Spleen (tissue), 11 donors: ENCODE measurements at regions not wholly inside any gene's neighbourhood (a gene's known extent, or its start where the extent isn't known, plus 50 kb on each side); places are given as distances from the start of the nearest gene placed in this dataset.

Experiments used
- DNase-seq: peaks from one replicate; pipeline ENCODE4 v3.0.0-alpha.2; 2020
- H3K27ac ChIP-seq, 8 donors: fragments of 200-600 bp; sonication (generic) in 7 of 8; 1 replicate in 4 of 8; 2 replicates in 4 of 8; pipeline versions ENCODE4 v1.5.0 to v1.8.0; 2016 to 2021; ENCODE audit warnings: inconsistent platforms in 4 of 8, mild to moderate bottlenecking in 4 of 8, moderate library complexity in 1 of 8
- H3K27me3 ChIP-seq, 7 donors: fragments of 200-600 bp; sonication (generic) in 6 of 7; replicated peaks in 1 of 7; 1 replicate in 4 of 7; 2 replicates in 3 of 7; pipeline versions ENCODE4 v1.5.0 to v1.8.0; 2016 to 2021; ENCODE audit warnings: inconsistent platforms in 3 of 7, mild to moderate bottlenecking in 1 of 7
- H3K36me3 ChIP-seq, 6 donors: fragments of 200-600 bp; sonication (generic) in 5 of 6; 1 replicate in 4 of 6; 2 replicates in 2 of 6; pipeline versions ENCODE4 v1.5.0 to v1.8.0; 2016 to 2021; ENCODE audit warnings: inconsistent platforms in 2 of 6
- H3K4me1 ChIP-seq, 6 donors: fragments of 200-600 bp; sonication (generic) in 5 of 6; 1 replicate in 3 of 6; 2 replicates in 3 of 6; pipeline versions ENCODE4 v1.5.0 to v1.8.0; 2016 to 2021; ENCODE audit warnings: inconsistent platforms in 3 of 6
- H3K4me3 ChIP-seq, 8 donors: fragments of 200-600 bp; sonication (generic) in 7 of 8; 1 replicate in 4 of 8; 2 replicates in 4 of 8; pipeline versions ENCODE4 v1.5.0 to v1.8.0; 2016 to 2021; ENCODE audit warnings: inconsistent platforms in 4 of 8, mild to moderate bottlenecking in 4 of 8, moderate library complexity in 2 of 8
- H3K9me3 ChIP-seq, 8 donors: fragments of 200-600 bp; sonication (generic) in 7 of 8; 1 replicate in 4 of 8; 2 replicates in 4 of 8; pipeline versions ENCODE4 v1.5.0 to v1.8.0; 2016 to 2021; ENCODE audit warnings: inconsistent platforms in 4 of 8
- POLR2A ChIP-seq, 3 donors: fragments of 450-650 bp; IDR thresholded peaks; one replicate each; pipeline ENCODE4 v1.5.1; 2017; ENCODE audit warnings: antibody characterized with exemption in 3 of 3, mild to moderate bottlenecking in 1 of 3
- POLR2AphosphoS5 ChIP-seq, 3 donors: sonication (generic); formaldehyde crosslinking; IDR thresholded peaks; one replicate each; pipeline ENCODE4 v1.5.1; 2017; ENCODE audit warnings: antibody characterized with exemption in 3 of 3
- WGBS, 5 donors: extraction: QIAGEN DNeasy Blood & Tissue Kit in 3 of 5; methylation state at CpG; one replicate each; pipeline versions ENCODE4 v1.1.5 to v1.1.7; 2013 to 2018; 5-methylcytosine and 5-hydroxymethylcytosine counted together
- intact Hi-C: fragments of 100-400 bp; cut with DNase I; formaldehyde crosslinking; loops from one replicate; pipeline ENCODE4 v1.15.0; 2023; ENCODE audit warnings: low total_unique reads
- TF ChIP-seq, protein P1 (sequence below), 11 experiments: fragments of 200-600 bp in 7 of 11; fragments of 450-650 bp in 4 of 11; sonication (generic) in 4 of 11; IDR thresholded peaks in 8 of 11; conservative IDR thresholded peaks in 3 of 11; 1 replicate in 7 of 11; 2 replicates in 4 of 11; pipeline versions ENCODE4 v1.4.0 to v1.8.0; 2016 to 2021; ENCODE audit warnings: antibody characterized with exemption in 11 of 11, inconsistent platforms in 4 of 11, mild to moderate bottlenecking in 1 of 11
- donor health status: healthy with polysubstance abuse.
- donor health status: DM: no; HTN: no; CAD: no; lungs with moderate emphysema.
- donor health status: DM: no; HTN: no; CAD: no.
- donor health status: Bipolar disorder and iron deficiency.
- donor health status: healthy.
- donor health status: DM: no; HTN: no; CAD: no.
- donor health status: DM: yes; HTN: yes; CAD: no.

DNA sequence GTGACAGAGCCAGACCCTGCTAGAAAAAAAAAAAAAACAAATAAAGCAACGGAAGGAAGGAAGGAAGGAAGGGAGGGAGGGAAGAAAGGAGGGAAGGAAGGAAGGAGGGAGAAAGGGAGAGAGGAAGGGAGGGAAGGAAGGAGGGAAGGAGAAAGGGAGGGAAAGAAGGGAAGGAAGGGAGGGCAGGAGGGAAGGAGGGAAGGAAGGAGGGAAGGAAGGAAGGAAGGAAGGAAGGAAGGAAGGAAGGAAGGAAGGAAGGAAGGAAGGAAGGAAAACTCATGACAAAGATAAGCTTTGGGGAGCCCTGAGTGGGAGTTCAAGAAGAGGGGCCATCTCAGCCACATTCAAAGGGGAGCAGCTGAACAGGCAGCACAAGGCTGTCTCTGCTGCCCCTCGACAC, 124.7 kb upstream of the MGMT start:
- Histone ChIP-seq H3K27ac (no peak overlapping the region), H3K36me3 (no peaks in the 10 kb centered on the region), H3K4me1 (no peaks in the 10 kb centered on the region), H3K9me3 (no peaks in the 10 kb centered on the region), H3K27me3 (peaks cover 0 to 8% (median 0%) of the 10 kb centered on the region in 7 donors), H3K4me3 (no peak overlapping the region)
- 61 to 82% (median 68%) methylated on average over 2 of the region's 2 CpGs for WGBS, 5 donors
- intact Hi-C loops, result no loop called here
- TF ChIP-seq, protein P1, sequence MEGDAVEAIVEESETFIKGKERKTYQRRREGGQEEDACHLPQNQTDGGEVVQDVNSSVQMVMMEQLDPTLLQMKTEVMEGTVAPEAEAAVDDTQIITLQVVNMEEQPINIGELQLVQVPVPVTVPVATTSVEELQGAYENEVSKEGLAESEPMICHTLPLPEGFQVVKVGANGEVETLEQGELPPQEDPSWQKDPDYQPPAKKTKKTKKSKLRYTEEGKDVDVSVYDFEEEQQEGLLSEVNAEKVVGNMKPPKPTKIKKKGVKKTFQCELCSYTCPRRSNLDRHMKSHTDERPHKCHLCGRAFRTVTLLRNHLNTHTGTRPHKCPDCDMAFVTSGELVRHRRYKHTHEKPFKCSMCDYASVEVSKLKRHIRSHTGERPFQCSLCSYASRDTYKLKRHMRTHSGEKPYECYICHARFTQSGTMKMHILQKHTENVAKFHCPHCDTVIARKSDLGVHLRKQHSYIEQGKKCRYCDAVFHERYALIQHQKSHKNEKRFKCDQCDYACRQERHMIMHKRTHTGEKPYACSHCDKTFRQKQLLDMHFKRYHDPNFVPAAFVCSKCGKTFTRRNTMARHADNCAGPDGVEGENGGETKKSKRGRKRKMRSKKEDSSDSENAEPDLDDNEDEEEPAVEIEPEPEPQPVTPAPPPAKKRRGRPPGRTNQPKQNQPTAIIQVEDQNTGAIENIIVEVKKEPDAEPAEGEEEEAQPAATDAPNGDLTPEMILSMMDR (IDR thresholded peaks at IDR 0.05 in 8 of 11, conservative IDR thresholded peaks at IDR 0.05 in 3 of 11), result no peak
- TF ChIP-seq POLR2A (IDR thresholded peaks at IDR 0.05) (no peak), POLR2AphosphoS5 (IDR thresholded peaks at IDR 0.05) (no peak)
- DNase-seq, result no peak

DNA sequence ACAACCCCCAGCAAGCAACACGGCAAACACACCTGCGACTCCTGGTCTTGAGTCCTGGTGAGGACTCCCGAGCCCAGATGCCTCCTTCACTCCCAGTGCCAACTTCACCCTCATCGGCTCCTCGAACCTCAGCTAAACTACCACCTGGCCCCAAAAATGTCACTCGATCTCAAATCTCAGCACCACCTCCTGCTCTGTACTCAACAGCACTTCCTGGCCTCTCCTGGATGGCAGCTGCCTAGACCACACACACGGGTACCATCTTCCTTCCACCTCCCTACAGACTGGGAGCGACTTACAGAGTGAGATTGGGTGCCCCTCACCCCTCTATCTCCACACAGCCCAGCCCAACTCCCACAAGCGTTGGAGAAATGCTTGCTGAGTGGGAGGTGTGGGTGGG, 123.9 kb upstream of the MGMT start:
- Histone ChIP-seq H3K4me1 (no peaks in the 10 kb centered on the region), H3K27me3 (peaks cover 0 to 9% (median 0%) of the 10 kb centered on the region in 7 donors), H3K36me3 (no peaks in the 10 kb centered on the region), H3K9me3 (no peaks in the 10 kb centered on the region), H3K27ac (no peak overlapping the region), H3K4me3 (no peak overlapping the region)
- intact Hi-C loops, result no loop called here
- no peak for DNase-seq
- TF ChIP-seq, protein P1 (IDR thresholded peaks at IDR 0.05 in 8 of 11, conservative IDR thresholded peaks at IDR 0.05 in 3 of 11), result no peak
- TF ChIP-seq POLR2A (IDR thresholded peaks at IDR 0.05) (no peak), POLR2AphosphoS5 (IDR thresholded peaks at IDR 0.05) (no peak)
- 83 to 93% (median 89%) methylated on average over 9 of the region's 9 CpGs for WGBS, 5 donors

DNA sequence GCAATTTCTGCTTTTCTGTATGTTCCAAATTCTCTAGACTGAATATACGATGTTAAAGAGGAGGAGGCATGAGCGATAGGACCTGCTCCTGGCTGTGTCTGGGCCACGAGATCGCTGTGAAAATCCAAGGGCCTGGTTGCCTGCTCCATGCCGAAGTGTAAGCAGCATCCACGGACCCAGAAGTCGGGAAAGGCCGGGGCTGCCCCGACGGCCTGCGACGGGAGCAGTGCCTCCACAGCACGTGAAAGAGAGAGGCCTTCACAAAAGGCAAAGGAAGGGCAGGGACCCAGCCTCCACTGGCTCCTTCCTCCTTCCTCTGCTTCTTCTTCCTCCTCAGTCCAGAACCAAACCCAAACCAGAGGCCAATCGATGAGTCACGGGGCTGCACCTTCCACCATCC, 122.9 kb upstream of the MGMT start:
- TF ChIP-seq POLR2A (IDR thresholded peaks at IDR 0.05) (no peak), POLR2AphosphoS5 (IDR thresholded peaks at IDR 0.05) (no peak)
- TF ChIP-seq, protein P1 (IDR thresholded peaks at IDR 0.05 in 8 of 11, conservative IDR thresholded peaks at IDR 0.05 in 3 of 11), result no peak
- Histone ChIP-seq H3K9me3 (no peaks in the 10 kb centered on the region), H3K4me3 (no peak overlapping the region), H3K27ac (no peak overlapping the region), H3K4me1 (no peaks in the 10 kb centered on the region), H3K36me3 (no peaks in the 10 kb centered on the region), H3K27me3 (peaks cover 0 to 17% (median 0%) of the 10 kb centered on the region in 7 donors)
- no peak for DNase-seq
- 89 to 93% (median 91%) methylated on average over 15 of the region's 15 CpGs for WGBS, 5 donors
- intact Hi-C loops, result no loop called here

DNA sequence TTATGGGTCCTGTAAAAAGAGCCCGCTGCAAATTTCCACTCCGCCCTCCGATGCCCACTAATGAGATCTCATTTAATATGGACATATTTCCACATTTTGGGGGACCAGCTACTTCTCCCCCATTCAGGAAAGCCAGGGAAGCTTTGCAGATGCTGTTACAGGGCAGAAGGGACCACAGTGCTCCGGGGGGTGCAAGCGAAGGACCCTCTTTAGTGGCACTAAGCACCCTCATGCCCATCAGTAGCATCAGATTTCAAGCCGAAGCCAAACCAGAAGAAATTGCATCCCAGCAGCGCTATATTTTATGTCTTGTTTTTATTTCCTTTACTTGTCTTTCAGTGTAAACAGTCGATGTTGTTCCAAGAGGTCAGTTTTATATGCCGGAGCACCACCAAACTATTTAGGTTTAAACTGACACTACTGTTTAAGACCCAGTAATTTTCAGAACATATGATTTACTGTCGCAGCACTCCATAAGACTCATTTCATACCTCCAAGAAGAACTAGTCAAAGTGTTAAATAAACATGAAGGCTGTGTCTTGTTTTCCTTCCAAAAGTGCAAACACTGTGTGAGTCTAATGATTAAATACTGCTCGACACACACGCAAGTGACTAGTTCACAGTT, 122.2 kb upstream of the MGMT start:
- H3K4me1 ChIP-seq, result no peaks in the 10 kb centered on the region
- no peak for DNase-seq
- TF ChIP-seq POLR2AphosphoS5 (IDR thresholded peaks at IDR 0.05) (no peak), POLR2A (IDR thresholded peaks at IDR 0.05) (no peak)
- TF ChIP-seq, protein P1 (IDR thresholded peaks at IDR 0.05 in 8 of 11, conservative IDR thresholded peaks at IDR 0.05 in 3 of 11), result no peak
- no peak overlapping the region for H3K4me3 ChIP-seq
- intact Hi-C loops, result no loop called here
- H3K27ac ChIP-seq, result no peak overlapping the region
- H3K9me3 ChIP-seq, result no peaks in the 10 kb centered on the region
- WGBS, 5 donors, result 92 to 95% (median 93%) methylated on average over 12 of the region's 12 CpGs
- no peaks in the 10 kb centered on the region for H3K36me3 ChIP-seq
- H3K27me3 ChIP-seq, result peaks cover 0 to 20% (median 0%) of the 10 kb centered on the region in 7 donors
